K562 (cell line): ENCODE measurements at regions not wholly inside any gene's neighbourhood (a gene's known extent, or its start where the extent isn't known, plus 50 kb on each side); places are given as distances from the start of the nearest gene placed in this dataset.

Experiments
- ATAC-seq: fragments of 200-7000 bp; cut with Tn5 transposase; 3 replicates; pipeline ENCODE4 v1.9.1; 2020; ENCODE audit warnings: moderate library complexity
- BruUV-seq: library from RNA; stranded (reverse); fragments of 400-500 nt; replicated peaks from 2 replicates; lab custom pipeline; 2021; lab: Mats Ljungman, UMichigan
- CTCF ChIA-PET: fragments of 300-600 bp; formaldehyde crosslinking; extraction: SDS; loops from one replicate; lab custom pipeline; 2021; ENCODE audit warnings: low intra/inter-chr PET ratio; lab: Yijun Ruan, JAX
- POLR2A ChIA-PET: fragments of 300-600, 350-650 bp; sonication (Branson Sonifier 250); formaldehyde crosslinking; extraction: SDS; loops from one replicate; lab custom pipeline; 2021; ENCODE audit warnings: antibody characterized with exemption, inconsistent platforms; lab: Yijun Ruan, JAX
- DNase-seq, 4 experiments: peaks; one replicate each; pipeline versions ENCODE4 v3.0.0 to v3.0.0-alpha.2; 2011 to 2018; ENCODE audit warnings: low spot score in 3 of 4, mixed read lengths in 3 of 4; ENCODE audit errors: extremely low read depth in 1 of 4
- FAIRE-seq: peaks from 2 replicates; lab custom pipeline; 2011; peaks lifted over from hg19 to GRCh38; lab: Jason Lieb, UNC
- H2AFZ ChIP-seq: 2 replicates; pipeline ENCODE4 v1.6.0; 2011; ENCODE audit warnings: low read depth, low read length, control low read depth, inconsistent platforms
- H3K27ac ChIP-seq: fragments of 200-600 bp; 3 replicates; pipeline ENCODE4 v1.8.0; 2011; ENCODE audit warnings: low read depth, mild to moderate bottlenecking, control low read depth, inconsistent platforms, low read length, moderate library complexity, mixed read lengths; ENCODE audit errors: extremely low read depth
- H3K27me3 ChIP-seq, 2 experiments: fragments of 300-600 bp in 1 of 2; 2 replicates in 1 of 2; 3 replicates in 1 of 2; pipeline versions ENCODE4 v1.6.0 to v1.8.0; 2011; ENCODE audit warnings: inconsistent platforms in 2 of 2, low read length in 2 of 2, mild to moderate bottlenecking in 1 of 2, mixed read lengths in 1 of 2, moderate library complexity in 1 of 2; ENCODE audit not compliant: control insufficient read depth in 2 of 2, insufficient read depth in 2 of 2
- H3K36me3 ChIP-seq: fragments of 300-600 bp; 3 replicates; pipeline ENCODE4 v1.8.0; 2011; ENCODE audit warnings: mild to moderate bottlenecking, low read length, inconsistent platforms; ENCODE audit not compliant: control insufficient read depth, insufficient read depth
- H3K4me1 ChIP-seq, 2 experiments: fragments of 200-600 bp in 1 of 2; replicated peaks in 1 of 2; 2 replicates in 1 of 2; 3 replicates in 1 of 2; pipeline versions ENCODE4 v1.5.1 to v1.8.0; 2011; ENCODE audit warnings: inconsistent platforms in 2 of 2, low read length in 2 of 2, mild to moderate bottlenecking in 1 of 2, mixed read lengths in 1 of 2, moderate library complexity in 1 of 2; ENCODE audit not compliant: control insufficient read depth in 2 of 2, insufficient read depth in 2 of 2
- H3K4me2 ChIP-seq: 2 replicates; pipeline ENCODE4 v1.6.1; 2011; ENCODE audit warnings: low read length, control low read depth, inconsistent platforms, mixed read lengths; ENCODE audit not compliant: insufficient read depth
- H3K4me3 ChIP-seq: fragments of 200-600 bp; sonication (generic), shearing (Covaris generic); 2 replicates; pipeline ENCODE4 v1.5.1; 2016; ENCODE audit warnings: control low read depth, inconsistent platforms
- H3K79me2 ChIP-seq: fragments of 200-600 bp; 3 replicates; pipeline ENCODE4 v1.8.0; 2011; ENCODE audit warnings: low read length, inconsistent platforms; ENCODE audit not compliant: control insufficient read depth, insufficient read depth
- H3K9ac ChIP-seq, 2 experiments: 2 replicates each; pipeline versions ENCODE4 v1.6.0 to v1.6.1; 2011; ENCODE audit warnings: low read depth in 2 of 2, low read length in 2 of 2, control low read depth in 1 of 2, inconsistent platforms in 1 of 2, mild to moderate bottlenecking in 1 of 2, mixed read lengths in 1 of 2; ENCODE audit not compliant: insufficient read depth in 1 of 2
- H3K9me1 ChIP-seq: one replicate; pipeline ENCODE4 v1.6.0; 2011; ENCODE audit warnings: inconsistent platforms, mild to moderate bottlenecking, low read length, moderate library complexity; ENCODE audit not compliant: control insufficient read depth, insufficient read depth
- H3K9me3 ChIP-seq: replicated peaks from 2 replicates; pipeline ENCODE4 v1.5.1; 2011; ENCODE audit warnings: low read depth, low read length, inconsistent platforms; ENCODE audit not compliant: control insufficient read depth, insufficient read depth
- H4K20me1 ChIP-seq: replicated peaks from 2 replicates; pipeline ENCODE4 v1.6.1; 2011; ENCODE audit warnings: low read length, inconsistent platforms, mixed read lengths; ENCODE audit not compliant: control insufficient read depth, insufficient read depth
- BRF2 ChIP-seq: IDR thresholded peaks from 3 replicates; pipeline ENCODE4 v1.6.1; 2011; ENCODE audit warnings: borderline replicate concordance, mild to moderate bottlenecking; ENCODE audit not compliant: insufficient read length, insufficient read depth
- CCNT2 ChIP-seq: IDR thresholded peaks from 2 replicates; pipeline ENCODE4 v1.6.1; 2011; ENCODE audit warnings: borderline replicate concordance, low read depth, mild to moderate bottlenecking, moderate library complexity, mixed read lengths, low read length; ENCODE audit not compliant: insufficient read length; ENCODE audit errors: extremely low read depth
- CREB1 ChIP-seq, 2 experiments: sonication (generic) in 1 of 2; formaldehyde crosslinking in 1 of 2; IDR thresholded peaks; 2 replicates each; pipeline versions ENCODE4 v1.6.1 to v1.8.0; 2012 to 2022; ENCODE audit warnings: inconsistent platforms in 1 of 2, mild to moderate bottlenecking in 1 of 2, missing genetic modification reagents in 1 of 2, moderate library complexity in 1 of 2
- DLX4 ChIP-seq: fragments of 250-450 bp; sonication (Bioruptor Pico); IDR thresholded peaks from 2 replicates; pipeline ENCODE4 v1.6.1; 2021; ENCODE audit warnings: mild to moderate bottlenecking
- E2F8 ChIP-seq: fragments of 450-650 bp; IDR thresholded peaks from 2 replicates; pipeline ENCODE4 v1.7.1; 2018; ENCODE audit warnings: mild to moderate bottlenecking, low read depth; ENCODE audit not compliant: partially characterized antibody
- MCM3 ChIP-seq: fragments of 450-650 bp; IDR thresholded peaks from 2 replicates; pipeline ENCODE4 v1.6.1; 2016
- NCOR1 ChIP-seq: fragments of 450-650 bp; IDR thresholded peaks from 2 replicates; pipeline ENCODE4 v1.6.1; 2016; ENCODE audit warnings: mild to moderate bottlenecking, moderate library complexity
- POLR2AphosphoS5 ChIP-seq: IDR thresholded peaks from 2 replicates; pipeline ENCODE4 v1.6.1; 2011; ENCODE audit warnings: mild to moderate bottlenecking, low read depth, low read length, moderate library complexity; ENCODE audit not compliant: control insufficient read depth, insufficient read depth
- POLR2B ChIP-seq: fragments of 450-650 bp; IDR thresholded peaks from 2 replicates; pipeline ENCODE4 v1.6.1; 2018; ENCODE audit warnings: low read depth; ENCODE audit not compliant: partially characterized antibody
- RBM17 ChIP-seq: fragments of 200-400 bp; formaldehyde crosslinking; IDR thresholded peaks from 2 replicates; pipeline ENCODE4 v1.6.1; 2017; ENCODE audit warnings: low read depth, mild to moderate bottlenecking, low read length, borderline replicate concordance
- RFX5 ChIP-seq: IDR thresholded peaks from 2 replicates; pipeline ENCODE4 v1.6.1; 2011; ENCODE audit warnings: low read depth, mild to moderate bottlenecking, improper control_type of control experiment, low read length
- RUNX1 ChIP-seq: sonication (generic); IDR thresholded peaks from 2 replicates; pipeline ENCODE4 v1.6.1; 2016; ENCODE audit warnings: antibody characterized with exemption, low read depth
- SREBF2 ChIP-seq: sonication (generic); formaldehyde crosslinking; IDR thresholded peaks from 2 replicates; pipeline ENCODE4 v1.4.0; 2020; ENCODE audit warnings: mild to moderate bottlenecking, missing genetic modification reagents
- ZNF384 ChIP-seq: IDR thresholded peaks from 2 replicates; pipeline ENCODE4 v1.6.1; 2012; ENCODE audit warnings: low read depth, low read length, improper control_type of control experiment
- ZNF512 ChIP-seq: IDR thresholded peaks from 2 replicates; pipeline ENCODE4 v1.6.1; 2016; ENCODE audit warnings: missing genetic modification characterization, missing compliant biosample characterization
- ZNF76 ChIP-seq: fragments of 250-450 bp; sonication (Bioruptor Pico); IDR thresholded peaks from 2 replicates; pipeline ENCODE4 v1.4.0; 2020; ENCODE audit warnings: mild to moderate bottlenecking, moderate library complexity, borderline replicate concordance
- WGBS: fragments of 100-300 bp; shearing (Covaris generic); methylation state at CpG from one replicate; pipeline ENCODE4 v1.1.6; 2016; ENCODE audit warnings: low coverage, mixed read lengths; ENCODE audit not compliant: insufficient coverage; ENCODE audit errors: missing lambda C conversion rate; 5-methylcytosine and 5-hydroxymethylcytosine counted together
- in situ Hi-C: fragments of 300-500 bp; cut with MboI; formaldehyde crosslinking; loops from 4 replicates; pipeline ENCODE4 v1.15.0; 2018; ENCODE audit warnings: inconsistent platforms, mixed read lengths
- intact Hi-C: fragments of 100-400 bp; cut with micrococcal nuclease; formaldehyde crosslinking; loops from 2 replicates; pipeline ENCODE4 v1.14.2; 2022

- in situ Hi-C loops: no loop called here
- POLR2A ChIA-PET: no interaction called here
- TF ChIP-seq ZNF76 (no peak), SREBF2 (CRISPR knock-in tag) (no peak), MCM3 (no peak), E2F8 (no peak), BRF2 (no peak), RBM17 (no peak), POLR2AphosphoS5 (no peak), DLX4 (CRISPR knock-in tag) (no peak), RUNX1 (no peak), POLR2B (no peak), CCNT2 (no peak), ZNF384 (no peak), CREB1 (IDR thresholded peaks at IDR 0.05) (no peak), CREB1 (CRISPR knock-in tag; IDR thresholded peaks at IDR 0.05) (no peak), ZNF512 (tag) (no peak), RFX5 (no peak), NCOR1 (no peak)
These were observed 226.3 kb upstream of the UBE2E3 start for GRCh38 chr2:180753809-180754761.

More at GRCh38 chr2:180753809-180754761, 226.3 kb upstream of the UBE2E3 start:
- no TSS peak for BruUV-seq
- ATAC-seq (no peak), DNase-seq (no peak), FAIRE-seq (no peak)
- Histone ChIP-seq H3K4me3 (no peak overlapping the region), H3K79me2 (no peaks in the 10 kb centered on the region), H3K9ac (no peak overlapping the region), H3K4me1 (no peaks in the 10 kb centered on the region), H3K9me1 (no peaks in the 10 kb centered on the region), H4K20me1 (no peaks in the 10 kb centered on the region), H3K9me3 (no peaks in the 10 kb centered on the region), H3K27ac (no peak overlapping the region), H3K4me2 (no peak overlapping the region), H3K27me3 (no peaks in the 10 kb centered on the region), H3K36me3 (no peaks in the 10 kb centered on the region), H2AFZ (no peak overlapping the region)
- CTCF ChIA-PET: no interaction called here
- intact Hi-C loops: no loop called here
- WGBS: 17% methylated on average over 5 of the region's 5 CpGs
